ENCODE measurements at regions not wholly inside any gene's neighbourhood (a gene's known extent, or its start where the extent isn't known, plus 50 kb on each side); places are given as distances from the start of the nearest gene placed in this dataset.

GRCh38 chr6:40695114-40695513 lies 108.0 kb upstream of the LRFN2 start:
- H3K4me1 ChIP-seq: no peaks in the 10 kb centered on the region
- no peak for DNase-seq
- H3K4me3 ChIP-seq: no peak overlapping the region
- TF ChIP-seq CTCF (IDR thresholded peaks at IDR 0.05): no peak
- H3K27me3 ChIP-seq (ENCODE audit: insufficient read depth in 3 of 3, low read length in 2 of 3): no peaks in the 10 kb centered on the region
- H3K27ac ChIP-seq: no peak overlapping the region
- peak in 1 of 4 donors; percentile 72 for ATAC-seq
- H3K9me3 ChIP-seq: no peaks in the 10 kb centered on the region
- 2 to 33% (median 24%) methylated on average over 2 of the region's 2 CpGs for WGBS, 3 donors
- intact Hi-C loops (cut with DNase I): no loop called here
- H3K36me3 ChIP-seq (ENCODE audit: insufficient read depth in 1 of 2, low read depth in 1 of 2): no peaks in the 10 kb centered on the region

GRCh38 chr6:40693768-40694167 lies 106.6 kb upstream of the LRFN2 start:
- Histone ChIP-seq H3K4me3 (no peak overlapping the region), H3K27me3 (ENCODE audit: insufficient read depth in 3 of 3, low read length in 2 of 3) (no peaks in the 10 kb centered on the region), H3K9me3 (no peaks in the 10 kb centered on the region), H3K27ac (no peak overlapping the region), H3K4me1 (no peaks in the 10 kb centered on the region), H3K36me3 (ENCODE audit: insufficient read depth in 1 of 2, low read depth in 1 of 2) (no peaks in the 10 kb centered on the region)
- ATAC-seq (no peak), DNase-seq (no peak)
- intact Hi-C loops (cut with DNase I): no loop called here
- whole genome bisulfite sequencing, 3 donors: 91 to 92% (median 92%) methylated on average over 3 of the region's 3 CpGs
- TF ChIP-seq CTCF (IDR thresholded peaks at IDR 0.05): no peak

DNA sequence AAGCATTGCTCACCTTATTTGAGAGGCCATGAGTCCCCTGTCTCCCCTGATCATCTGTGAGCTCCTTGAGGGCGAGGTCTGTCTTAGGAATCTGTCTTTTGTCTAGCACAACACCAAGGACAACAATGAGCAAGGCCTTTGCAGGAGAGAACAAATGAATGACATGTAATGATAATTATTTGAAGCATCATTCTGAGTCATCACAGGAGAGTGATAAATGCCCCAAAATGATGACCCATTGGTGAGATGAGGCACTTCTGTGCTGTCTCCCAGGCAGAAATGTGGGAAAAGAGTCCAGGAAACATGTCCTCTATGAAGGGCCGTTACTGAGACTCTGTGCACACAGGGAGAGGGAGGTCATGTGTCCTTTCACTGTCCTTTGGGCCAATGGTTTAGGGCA lies 105.2 kb upstream of the LRFN2 start:
- 90 to 95% (median 92%) methylated on average over 2 of the region's 2 CpGs for WGBS, 3 donors
- H3K27ac ChIP-seq: no peak overlapping the region
- no peak overlapping the region for H3K4me3 ChIP-seq

GRCh38 chr6:40689185-40689584 lies 102.0 kb upstream of the LRFN2 start:
- H3K27ac ChIP-seq: no peak overlapping the region

More for the DNA sequence above, 105.2 kb upstream of the LRFN2 start:
- intact Hi-C loops (cut with DNase I): no loop called here
- H3K4me1 ChIP-seq: no peaks in the 10 kb centered on the region
- H3K36me3 ChIP-seq (ENCODE audit: insufficient read depth in 1 of 2, low read depth in 1 of 2): no peaks in the 10 kb centered on the region
- H3K27me3 ChIP-seq (ENCODE audit: insufficient read depth in 3 of 3, low read length in 2 of 3): no peaks in the 10 kb centered on the region
- ATAC-seq: no peak
- TF ChIP-seq CTCF (IDR thresholded peaks at IDR 0.05): no peak
- no peak for DNase-seq
- no peaks in the 10 kb centered on the region for H3K9me3 ChIP-seq

More at GRCh38 chr6:40689185-40689584, 102.0 kb upstream of the LRFN2 start:
- intact Hi-C loops (cut with DNase I): no loop called here
- peaks cover 0 to 4% (median 0%) of the 10 kb centered on the region in 3 donors for H3K27me3 ChIP-seq (ENCODE audit: insufficient read depth in 3 of 3, low read length in 2 of 3)
- no peak for TF ChIP-seq CTCF (IDR thresholded peaks at IDR 0.05)
- H3K36me3 ChIP-seq (ENCODE audit: insufficient read depth in 1 of 2, low read depth in 1 of 2): no peaks in the 10 kb centered on the region
- DNase-seq (no peak), ATAC-seq (no peak)
- no peaks in the 10 kb centered on the region for H3K4me1 ChIP-seq
- WGBS, 3 donors: 55 to 77% (median 56%) methylated on average over 4 of the region's 4 CpGs
- peaks cover 10% of the 10 kb centered on the region for H3K9me3 ChIP-seq
- no peak overlapping the region for H3K4me3 ChIP-seq
